Astrocyte of the hippocampus (primary cell): ENCODE measurements at regions not wholly inside any gene's neighbourhood (a gene's known extent, or its start where the extent isn't known, plus 50 kb on each side); places are given as distances from the start of the nearest gene placed in this dataset.

Source experiments
- DNase-seq: peaks from one replicate; pipeline ENCODE4 v3.0.0; 2011; ENCODE audit warnings: low read depth, low spot score

DNA sequence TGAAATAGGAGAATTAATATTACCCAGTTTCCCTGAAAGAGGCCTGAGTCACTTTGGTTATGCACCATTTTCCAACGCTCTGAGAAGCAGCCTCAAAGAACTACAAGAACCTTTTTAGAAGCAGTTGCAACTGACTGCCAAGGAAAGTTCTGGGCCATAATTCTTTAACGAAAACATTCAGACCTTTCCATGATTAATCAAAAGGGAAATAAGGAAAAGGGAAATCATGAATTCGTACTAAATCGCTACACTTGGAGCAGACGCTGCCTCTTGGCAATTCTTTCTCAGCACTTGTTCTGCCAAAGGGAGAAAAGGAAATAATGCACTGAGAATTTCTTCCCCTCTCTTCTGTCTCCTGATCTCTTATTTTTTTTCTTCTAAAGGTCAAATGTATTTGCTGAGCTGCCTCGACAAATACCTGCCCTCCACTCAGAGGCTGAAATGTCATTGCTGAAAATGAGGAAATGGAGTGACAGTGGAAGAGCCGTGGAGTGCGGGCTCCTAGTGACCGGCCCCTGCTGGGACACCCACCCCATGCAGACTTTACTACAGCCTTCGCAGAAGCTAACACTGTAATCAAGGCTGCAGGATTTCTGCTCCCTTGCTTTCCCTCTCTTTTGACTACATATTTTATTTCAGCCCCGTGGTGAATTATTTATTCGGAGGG, 67.9 kb upstream of the GALNT2 start:
- DNase-seq = no peak

DNA sequence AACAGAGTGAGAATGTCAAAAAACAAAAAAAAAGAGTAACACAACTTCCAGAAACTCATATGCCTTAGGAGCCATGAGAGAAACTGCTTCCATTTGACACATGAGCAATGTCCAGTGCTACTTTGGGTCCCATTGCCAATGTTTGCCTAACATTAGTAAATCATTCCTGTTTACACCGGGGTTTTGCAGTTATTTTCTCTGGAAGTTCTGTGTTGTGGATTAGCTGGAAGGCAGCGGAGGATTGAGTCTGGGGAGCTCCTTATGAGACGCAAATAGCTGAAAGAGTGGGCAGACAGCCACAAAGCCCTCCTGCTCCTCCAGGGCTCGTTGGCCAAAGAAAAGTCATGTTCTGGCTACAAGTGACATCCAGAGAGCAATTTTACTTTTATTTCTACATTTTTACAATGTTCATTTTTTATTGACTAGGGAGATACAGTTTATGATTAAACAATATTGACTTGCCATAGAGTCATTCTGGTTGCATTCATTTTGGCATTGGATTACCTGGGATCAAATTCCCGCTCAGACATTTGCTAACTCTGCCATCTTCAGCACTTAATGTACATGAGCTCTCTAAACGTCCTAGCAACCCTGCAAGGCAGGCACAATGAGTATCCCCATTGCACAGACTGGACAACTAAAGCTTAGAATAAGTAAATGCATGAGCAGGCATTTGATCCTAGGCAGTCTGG, 66.4 kb upstream of the GALNT2 start:
- no peak for DNase-seq

DNA sequence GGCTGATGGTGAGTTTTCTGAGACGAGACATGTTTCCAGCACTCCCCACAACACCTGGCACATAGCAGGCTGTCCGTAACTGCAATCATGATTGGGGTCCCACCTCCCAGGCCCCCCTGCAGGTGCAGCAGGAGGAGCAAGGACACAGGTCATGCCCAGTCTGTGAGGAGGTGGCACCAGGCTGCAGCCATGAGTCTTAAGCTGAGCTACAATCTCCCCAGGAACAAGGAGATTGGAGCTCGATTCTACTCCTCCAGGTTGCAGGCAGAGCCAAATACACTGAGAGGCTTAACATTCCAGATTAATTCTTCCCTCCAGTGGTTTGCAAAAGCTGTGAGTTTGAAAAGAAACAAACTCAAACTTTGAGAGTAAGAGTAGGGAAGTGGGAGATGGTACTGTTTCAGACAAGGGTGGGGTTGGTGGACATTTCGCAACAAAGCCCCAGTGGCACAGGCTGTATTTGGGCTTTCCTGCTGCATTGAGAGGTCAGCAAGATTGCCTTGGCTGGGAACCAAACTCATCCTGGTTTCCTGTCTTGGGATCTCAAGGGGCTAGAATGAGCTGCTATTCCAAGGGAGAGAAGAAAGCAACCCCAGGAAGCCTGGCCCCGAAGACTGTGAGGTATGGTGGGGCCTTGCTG, 64.8 kb upstream of the GALNT2 start:
- peak; percentile 11 for DNase-seq

GRCh38 chr1:230003409-230003808, 63.6 kb upstream of the GALNT2 start:
- no peak for DNase-seq

GRCh38 chr1:230005040-230005439, 62.0 kb upstream of the GALNT2 start:
- DNase-seq = peak; percentile 18

- DNase-seq = no peak
Observed at GRCh38 chr1:230008721-230009120, 58.3 kb upstream of the GALNT2 start.

GRCh38 chr1:230009611-230010313, 57.3 kb upstream of the GALNT2 start:
- DNase-seq = no peak

DNA sequence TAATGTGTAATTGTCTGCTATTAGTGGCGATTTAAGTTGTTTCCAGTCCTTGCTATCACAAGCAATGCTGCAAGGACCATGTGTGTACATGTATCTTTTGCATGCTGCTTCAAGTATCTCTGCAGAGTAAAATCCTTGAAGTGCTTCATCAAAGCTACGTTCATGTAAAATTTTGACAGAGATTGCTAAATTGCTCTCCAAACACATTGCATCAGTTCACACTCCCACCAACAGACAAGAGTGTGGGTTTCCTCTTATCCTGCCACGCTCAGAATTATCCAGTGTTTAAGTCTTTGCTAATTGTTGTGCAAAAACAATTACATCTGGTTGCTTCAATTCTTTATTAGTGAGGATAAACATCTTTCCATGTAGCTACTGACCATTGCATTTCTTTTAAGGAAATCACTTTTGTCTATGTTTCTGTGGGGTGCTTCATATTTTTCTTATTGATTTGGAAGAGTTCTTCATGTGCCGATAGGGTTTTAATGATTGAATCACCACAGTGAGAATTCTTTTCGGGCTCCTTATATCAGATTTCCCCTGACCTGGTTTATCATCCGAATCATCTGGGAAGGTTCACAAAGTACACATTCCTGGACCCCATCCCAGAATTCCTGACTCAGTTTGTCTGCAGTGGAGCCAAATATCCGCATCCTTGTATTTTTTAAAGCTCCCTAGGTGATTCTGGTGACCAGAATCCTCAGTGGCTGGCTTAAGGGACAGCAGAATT, 56.3 kb upstream of the GALNT2 start:
- DNase-seq = peak; percentile 9

- DNase-seq = no peak
Observed at GRCh38 chr1:230011333-230012092, 55.5 kb upstream of the GALNT2 start.

DNA sequence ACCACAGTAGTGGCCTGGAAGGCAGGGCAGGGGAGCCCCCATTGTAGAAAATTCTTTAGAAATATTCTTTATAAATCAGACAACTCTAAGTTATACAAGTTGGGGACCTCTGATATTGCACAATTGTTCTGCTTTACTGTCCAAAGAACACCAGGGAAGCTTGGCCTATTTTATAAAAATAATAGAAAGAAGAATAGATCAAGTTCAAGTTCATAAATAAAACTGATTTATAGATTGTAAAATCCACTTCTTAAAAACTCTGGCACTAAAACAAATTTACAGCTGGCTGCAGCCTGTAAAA, 55.0 kb upstream of the GALNT2 start:
- DNase-seq = no peak

GRCh38 chr1:230012741-230013140, 54.3 kb upstream of the GALNT2 start:
- no peak for DNase-seq

DNA sequence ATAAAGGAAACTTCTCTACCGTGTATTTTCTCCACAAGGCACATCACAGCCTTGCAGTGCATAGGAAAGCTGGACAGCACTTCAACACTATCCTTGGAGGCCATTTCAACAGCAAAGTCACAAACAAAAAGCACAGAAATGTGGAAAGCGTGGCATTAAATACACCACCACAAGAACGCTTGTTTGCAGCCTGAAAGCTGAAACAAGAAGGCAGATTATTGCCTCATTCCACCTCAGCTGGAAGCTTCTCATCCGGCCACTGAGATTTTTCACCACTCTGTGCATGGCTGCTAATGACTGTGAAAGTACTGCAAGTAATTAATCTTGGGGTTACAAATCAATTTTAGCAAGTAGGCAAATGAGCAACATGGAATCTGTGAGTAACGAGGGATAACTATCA, 50.9 kb upstream of the GALNT2 start:
- no peak for DNase-seq
